ENCODE measurements at regions not wholly inside any gene's neighbourhood (a gene's known extent, or its start where the extent isn't known, plus 50 kb on each side); places are given as distances from the start of the nearest gene placed in this dataset.

DNA sequence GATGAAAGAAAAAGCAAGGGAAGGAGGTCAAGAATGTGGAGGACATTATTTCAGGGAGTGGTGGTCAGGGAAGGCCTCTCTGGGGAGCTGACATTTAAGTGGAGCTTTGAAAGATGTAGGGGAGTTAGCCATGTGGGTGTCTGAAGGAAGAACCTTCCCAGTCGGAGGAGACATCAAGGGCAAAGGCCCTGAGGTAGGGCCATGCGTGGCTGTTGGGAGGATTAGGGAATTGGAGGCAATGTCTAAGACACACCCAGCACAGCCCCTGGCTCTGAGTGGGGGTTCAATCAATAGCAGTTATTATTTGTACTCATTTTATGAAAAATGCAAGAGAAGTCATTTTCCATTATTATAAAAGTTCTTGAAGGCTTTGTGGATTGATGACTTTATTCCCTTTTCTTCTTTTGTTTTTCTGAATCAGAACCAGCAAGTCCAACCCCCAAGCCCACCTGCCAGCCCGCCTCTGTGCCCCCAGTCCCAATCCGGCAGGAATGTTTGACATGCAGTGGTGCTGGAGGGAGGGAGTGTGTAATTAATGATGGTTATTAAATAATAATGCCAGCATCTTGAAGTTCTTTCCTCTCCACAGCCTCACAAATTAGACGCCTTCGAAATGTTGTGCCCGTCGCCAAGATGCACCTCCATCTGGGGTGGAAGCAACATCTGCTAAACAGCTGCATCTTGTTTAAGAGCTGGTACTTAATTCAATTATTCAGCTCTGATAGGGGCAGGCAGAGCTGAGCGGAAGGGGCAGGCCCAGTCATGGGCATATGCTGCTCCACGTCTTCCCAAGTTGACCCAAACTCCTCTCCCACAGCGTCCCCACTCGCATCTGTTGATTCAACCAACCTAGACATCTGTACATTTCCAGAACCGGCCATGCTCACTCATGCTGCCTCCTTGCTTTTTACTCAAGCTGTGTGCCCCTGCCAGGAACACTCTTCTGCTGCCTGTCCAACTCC is 81.3 kb upstream of the SIRPA start:
- Mint-ChIP-seq H3K36me3 (ENCODE audit: low read depth) (no peaks in the 10 kb centered on the region), H3K27me3 (ENCODE audit: low read depth) (peaks cover 51% of the 10 kb centered on the region), H3K4me3 (no peak overlapping the region), H3K27ac (no peak overlapping the region), H3K9me3 (ENCODE audit: insufficient read depth) (no peaks in the 10 kb centered on the region), H3K4me1 (ENCODE audit: low read depth) (peaks cover 30% of the 10 kb centered on the region)
- DNase-seq (no peak), ATAC-seq (no peak)
- CTCF ChIA-PET: no interaction called here
- POLR2A ChIA-PET: no interaction called here

DNA sequence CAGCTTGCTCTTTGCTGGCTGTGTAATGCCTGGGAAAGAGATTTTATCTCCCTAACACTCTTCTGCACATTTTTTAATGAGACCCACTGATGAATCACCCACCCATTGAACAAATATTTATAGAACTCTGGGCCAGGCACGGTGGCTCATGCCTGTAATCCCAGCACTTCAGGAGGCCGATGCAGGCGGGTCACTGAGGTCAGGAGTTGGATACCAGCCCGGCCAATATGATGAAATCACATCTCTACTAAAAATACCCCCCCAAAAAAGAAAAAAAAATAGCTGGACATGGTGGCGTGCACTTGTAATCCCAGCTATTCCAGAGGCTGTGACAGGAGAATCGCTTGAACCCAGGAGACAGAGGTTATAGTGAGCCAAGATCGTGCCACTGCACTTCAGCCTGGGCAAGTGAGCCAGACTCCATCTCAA is 82.1 kb upstream of the SIRPA start:
- POLR2A ChIA-PET: interaction anchor here (0.6 kb wide), 1 partner anchor 11 kb away, joined by 4 read pairs; no protein-coding TSS in a partner anchor
- CTCF ChIA-PET: no interaction called here
- Mint-ChIP-seq H3K4me1 (ENCODE audit: low read depth) (peaks cover 29% of the 10 kb centered on the region), H3K36me3 (ENCODE audit: low read depth) (no peaks in the 10 kb centered on the region), H3K27me3 (ENCODE audit: low read depth) (peaks cover 45% of the 10 kb centered on the region), H3K27ac (no peak overlapping the region), H3K9me3 (ENCODE audit: insufficient read depth) (no peaks in the 10 kb centered on the region), H3K4me3 (no peak overlapping the region)
- ATAC-seq (no peak), DNase-seq (no peak)

DNA sequence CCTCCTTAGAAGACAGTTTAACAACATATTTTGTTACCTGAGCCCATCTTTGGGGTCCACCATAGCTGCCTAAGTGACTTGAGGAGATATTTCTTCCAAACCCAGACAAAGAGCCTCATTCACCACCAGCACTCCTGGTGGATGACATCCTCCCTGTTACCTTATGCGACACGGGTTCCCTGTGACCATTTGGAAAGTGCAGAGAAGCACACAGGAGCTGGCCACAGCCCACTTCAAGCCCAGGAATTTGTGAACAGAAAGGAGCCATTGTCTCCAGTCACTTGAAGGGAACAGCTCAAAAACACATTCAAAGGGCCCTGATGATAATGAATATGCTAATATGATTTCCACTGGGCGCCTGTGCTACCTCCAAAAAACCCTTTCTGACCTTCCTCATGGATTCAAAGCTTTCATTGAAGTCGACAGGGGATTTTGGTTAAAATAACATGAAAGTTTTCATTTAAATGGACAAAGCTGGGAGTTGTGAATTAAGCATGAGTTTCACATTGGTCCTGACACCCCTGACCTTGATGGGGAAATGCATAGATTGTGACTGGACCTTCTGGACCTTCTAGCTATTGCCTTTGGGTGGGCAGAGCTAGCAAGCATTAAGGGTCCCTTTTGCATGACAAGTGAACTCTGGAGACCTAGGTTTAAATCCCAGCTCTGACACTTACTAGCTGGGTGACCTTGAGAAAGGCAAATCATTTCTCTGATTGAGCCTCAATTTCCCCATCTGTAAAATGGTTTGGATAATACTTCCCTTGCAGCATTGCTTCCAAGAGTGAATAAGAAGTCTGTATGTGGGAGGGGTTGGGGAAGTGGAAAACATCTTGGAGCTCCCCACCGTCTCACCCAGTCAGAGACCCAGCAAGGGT is 83.3 kb upstream of the SIRPA start:
- no peaks in the 10 kb centered on the region for H3K9me3 Mint-ChIP-seq (ENCODE audit: insufficient read depth)
- peaks cover 46% of the 10 kb centered on the region for H3K27me3 Mint-ChIP-seq (ENCODE audit: low read depth)

DNA sequence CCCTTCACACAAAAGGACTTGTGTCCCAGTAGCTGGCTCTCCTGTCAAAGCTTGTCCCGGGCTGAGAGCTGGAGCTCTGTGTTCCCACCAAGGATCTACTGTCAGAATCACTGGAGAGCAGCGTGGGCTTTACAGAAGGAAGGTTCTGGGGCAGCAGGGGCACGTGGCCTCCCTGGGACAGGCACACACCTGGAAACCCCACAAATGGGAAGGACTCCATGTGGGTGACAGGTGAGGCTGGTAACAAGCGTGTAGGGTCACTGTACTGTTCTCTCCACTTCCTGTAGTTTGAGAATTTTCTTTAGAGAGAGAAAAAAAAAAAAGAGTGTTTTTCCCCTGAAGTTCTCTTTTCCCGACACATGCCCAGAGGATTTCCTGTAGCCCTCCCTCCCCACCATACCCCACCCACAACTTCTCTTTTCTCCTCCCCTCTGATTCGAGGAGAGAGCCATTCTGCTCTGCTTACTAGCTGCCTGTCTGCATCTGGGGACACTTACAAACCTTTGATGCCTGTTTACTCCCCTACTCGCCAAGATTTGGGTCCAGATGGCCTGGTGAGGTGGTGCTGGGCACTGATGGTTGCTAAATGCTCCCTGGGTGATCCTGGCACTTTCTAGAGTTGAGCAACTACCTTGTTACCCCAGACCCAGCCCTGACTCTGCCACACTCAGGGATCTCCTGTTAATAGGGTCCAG is 84.1 kb upstream of the SIRPA start:
- Mint-ChIP-seq H3K9me3 (ENCODE audit: insufficient read depth) (no peaks in the 10 kb centered on the region), H3K4me1 (ENCODE audit: low read depth) (peaks cover 8% of the 10 kb centered on the region), H3K27ac (no peak overlapping the region), H3K36me3 (ENCODE audit: low read depth) (no peaks in the 10 kb centered on the region), H3K27me3 (ENCODE audit: low read depth) (peaks cover 46% of the 10 kb centered on the region), H3K4me3 (no peak overlapping the region)
- ATAC-seq: peak; percentile 39
- POLR2A ChIA-PET: no interaction called here
- CTCF ChIA-PET: interaction anchor here (1.0 to 1.4 kb wide), 2 partner anchors 9 to 34 kb away, joined by 3 to 4 read pairs; no protein-coding TSS in a partner anchor
- DNase-seq: no peak

More for the DNA sequence above, 83.3 kb upstream of the SIRPA start:
- Mint-ChIP-seq H3K4me1 (ENCODE audit: low read depth) (peaks cover 16% of the 10 kb centered on the region), H3K27ac (no peak overlapping the region), H3K36me3 (ENCODE audit: low read depth) (no peaks in the 10 kb centered on the region), H3K4me3 (no peak overlapping the region)
- no peak for ATAC-seq
- POLR2A ChIA-PET: no interaction called here
- no peak for DNase-seq
- CTCF ChIA-PET: interaction anchor here (1.0 to 1.4 kb wide), 3 partner anchors 10 to 302 kb away, joined by 3 to 4 read pairs (median 3); no protein-coding TSS in a partner anchor

DNA sequence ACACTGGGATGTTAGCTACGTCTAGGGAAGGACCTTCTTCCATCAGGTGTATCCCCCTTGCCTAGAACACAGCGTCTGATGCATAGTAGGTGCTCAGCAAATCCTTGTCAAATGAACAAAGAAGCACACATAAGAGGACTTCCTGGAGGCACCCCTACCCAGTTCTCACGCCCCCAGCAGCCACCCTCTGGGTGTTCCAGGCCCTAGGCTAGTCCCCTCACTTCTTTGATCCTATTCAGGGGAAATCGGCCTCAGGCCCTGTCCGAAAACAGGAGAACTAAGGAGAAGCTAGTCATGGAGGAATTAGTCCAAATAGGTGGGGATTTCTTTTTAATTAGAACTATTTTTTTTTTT is 84.7 kb upstream of the SIRPA start:
- H3K27me3 Mint-ChIP-seq (ENCODE audit: low read depth): peaks cover 41% of the 10 kb centered on the region
- POLR2A ChIA-PET: no interaction called here
- CTCF ChIA-PET: interaction anchor here (1.4 kb wide), 1 partner anchor 8 kb away, joined by 4 read pairs; no protein-coding TSS in a partner anchor

DNA sequence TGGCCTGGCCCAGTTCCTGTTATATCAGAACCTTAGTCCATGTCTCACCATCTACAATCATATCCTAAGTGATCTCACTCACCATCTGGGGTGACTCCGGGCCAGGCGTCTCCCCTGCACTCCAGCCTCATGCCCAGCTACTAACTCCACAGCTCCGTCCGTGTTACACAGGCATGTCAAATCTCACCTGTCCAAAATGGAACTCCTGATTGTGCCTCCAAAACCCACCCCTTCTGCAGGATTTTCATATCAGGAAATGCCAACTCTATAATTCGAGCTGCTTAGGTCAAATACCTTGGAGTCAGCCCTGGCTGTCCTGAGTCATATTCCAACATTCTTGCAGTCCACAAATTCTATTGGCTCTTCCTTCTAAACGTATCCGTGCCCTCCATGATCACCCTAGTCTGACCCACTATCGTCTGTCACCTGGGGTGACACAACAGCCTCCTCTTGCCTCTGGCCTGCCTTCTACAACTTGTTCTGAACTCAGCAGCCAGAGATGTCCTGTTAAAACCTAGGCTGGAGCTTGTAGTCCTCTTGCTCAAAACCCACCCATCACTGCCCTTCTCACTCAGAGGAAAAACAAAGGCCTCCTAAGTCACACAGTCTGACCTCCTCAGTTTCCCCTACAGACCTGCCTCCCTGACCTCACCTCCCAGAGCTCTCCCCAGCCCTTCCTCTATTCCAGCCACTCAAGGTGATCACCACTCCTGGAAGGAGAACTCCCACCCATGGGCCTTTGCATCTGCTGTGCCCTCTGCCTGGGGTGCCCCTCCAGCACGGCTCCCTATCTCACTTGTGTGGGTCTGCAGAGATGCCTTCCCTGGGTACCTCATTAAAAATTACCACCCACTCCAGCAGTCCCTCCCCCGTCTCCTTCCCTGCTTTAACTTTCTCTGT is 85.3 kb upstream of the SIRPA start:
- peaks cover 39% of the 10 kb centered on the region for H3K27me3 Mint-ChIP-seq (ENCODE audit: low read depth)

More for the DNA sequence above, 84.7 kb upstream of the SIRPA start:
- Mint-ChIP-seq H3K9me3 (ENCODE audit: insufficient read depth) (no peaks in the 10 kb centered on the region), H3K4me1 (ENCODE audit: low read depth) (peaks cover 8% of the 10 kb centered on the region), H3K36me3 (ENCODE audit: low read depth) (no peaks in the 10 kb centered on the region), H3K27ac (no peak overlapping the region), H3K4me3 (no peak overlapping the region)
- DNase-seq (no peak), ATAC-seq (no peak)

DNA sequence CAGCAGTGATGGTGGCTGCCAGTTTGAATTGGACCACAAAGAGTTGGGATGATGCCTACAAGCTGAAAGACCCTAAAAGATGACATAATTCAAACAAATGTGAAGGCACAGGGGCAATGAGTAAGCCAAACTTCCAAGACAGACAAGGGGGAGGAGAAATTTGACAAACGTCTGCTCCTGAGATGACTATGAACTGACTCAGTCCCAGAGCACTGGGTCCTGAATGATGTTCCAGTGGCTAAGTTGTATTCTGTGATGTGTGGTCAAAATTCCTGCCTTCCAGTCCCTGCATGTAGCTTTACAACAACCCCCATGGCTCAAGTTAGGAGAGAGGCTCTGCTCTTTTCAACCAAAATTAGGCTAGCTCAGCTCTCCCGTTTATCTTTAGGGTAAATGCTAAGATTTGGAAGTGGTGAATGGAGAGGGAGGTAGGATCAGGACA is 86.1 kb upstream of the SIRPA start:
- Mint-ChIP-seq H3K27me3 (ENCODE audit: low read depth) (peaks cover 40% of the 10 kb centered on the region), H3K36me3 (ENCODE audit: low read depth) (no peaks in the 10 kb centered on the region), H3K9me3 (ENCODE audit: insufficient read depth) (no peaks in the 10 kb centered on the region), H3K4me3 (no peak overlapping the region), H3K27ac (no peak overlapping the region), H3K4me1 (ENCODE audit: low read depth) (peaks cover 8% of the 10 kb centered on the region)
- ChIA-PET POLR2A (no interaction called here), CTCF (no interaction called here)
- no peak for ATAC-seq
- no peak for DNase-seq

More for the DNA sequence above, 85.3 kb upstream of the SIRPA start:
- ATAC-seq: no peak
- Mint-ChIP-seq H3K27ac (no peak overlapping the region), H3K9me3 (ENCODE audit: insufficient read depth) (no peaks in the 10 kb centered on the region), H3K36me3 (ENCODE audit: low read depth) (no peaks in the 10 kb centered on the region), H3K4me1 (ENCODE audit: low read depth) (peaks cover 8% of the 10 kb centered on the region), H3K4me3 (no peak overlapping the region)
- DNase-seq: no peak
- ChIA-PET CTCF (interaction anchor here (1.4 kb wide), 1 partner anchor 8 kb away, joined by 4 read pairs; no protein-coding TSS in a partner anchor), POLR2A (no interaction called here)

DNA sequence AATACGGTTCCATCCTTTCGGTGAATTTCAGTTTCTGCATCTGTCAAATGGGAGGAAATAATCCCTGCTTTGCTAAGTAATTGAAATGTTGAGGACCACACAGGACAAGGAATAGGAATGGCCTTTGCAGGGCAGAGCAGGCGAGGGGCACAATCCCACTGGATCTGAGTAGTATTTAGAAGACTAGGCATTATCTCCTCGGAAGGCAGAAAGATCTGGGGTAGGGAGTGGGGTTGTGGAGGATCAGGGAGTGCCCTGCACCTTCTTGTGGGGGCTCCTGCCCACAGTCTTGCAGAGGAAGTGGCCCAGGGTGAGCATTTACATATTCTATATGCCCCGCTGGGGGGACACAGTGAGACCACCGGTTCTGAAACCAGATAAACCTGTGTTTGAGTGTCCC is 87.1 kb upstream of the SIRPA start:
- DNase-seq (no peak), ATAC-seq (no peak)
- Mint-ChIP-seq H3K9me3 (ENCODE audit: insufficient read depth) (no peaks in the 10 kb centered on the region), H3K36me3 (ENCODE audit: low read depth) (no peaks in the 10 kb centered on the region), H3K4me1 (ENCODE audit: low read depth) (peaks cover 8% of the 10 kb centered on the region), H3K27ac (no peak overlapping the region), H3K27me3 (ENCODE audit: low read depth) (peaks cover 41% of the 10 kb centered on the region), H3K4me3 (no peak overlapping the region)
- ChIA-PET CTCF (no interaction called here), POLR2A (no interaction called here)

DNA sequence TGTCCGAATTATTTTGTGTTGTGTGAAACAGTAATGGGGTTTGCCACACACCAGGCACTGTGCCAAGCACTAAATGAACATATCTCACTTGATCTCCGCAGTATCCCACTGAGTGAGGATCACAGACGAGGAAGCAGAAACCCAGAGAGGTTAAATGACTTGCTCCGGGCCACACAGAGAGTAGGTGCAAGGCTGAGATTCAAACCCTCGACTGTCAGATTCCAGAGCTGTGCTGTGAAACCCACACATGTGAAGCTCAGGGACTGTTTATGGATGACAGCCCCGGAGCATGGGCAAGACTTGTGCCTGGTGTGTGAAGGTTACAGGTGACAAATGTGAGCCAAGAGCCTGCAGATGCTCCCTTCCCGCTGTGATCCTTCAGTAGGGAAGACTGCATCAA is 87.8 kb upstream of the SIRPA start:
- Mint-ChIP-seq H3K9me3 (ENCODE audit: insufficient read depth) (no peaks in the 10 kb centered on the region), H3K27me3 (ENCODE audit: low read depth) (peaks cover 44% of the 10 kb centered on the region), H3K27ac (no peak overlapping the region), H3K4me1 (ENCODE audit: low read depth) (peaks cover 12% of the 10 kb centered on the region), H3K36me3 (ENCODE audit: low read depth) (no peaks in the 10 kb centered on the region), H3K4me3 (no peak overlapping the region)
- CTCF ChIA-PET: no interaction called here
- DNase-seq (no peak), ATAC-seq (no peak)
- POLR2A ChIA-PET: no interaction called here

DNA sequence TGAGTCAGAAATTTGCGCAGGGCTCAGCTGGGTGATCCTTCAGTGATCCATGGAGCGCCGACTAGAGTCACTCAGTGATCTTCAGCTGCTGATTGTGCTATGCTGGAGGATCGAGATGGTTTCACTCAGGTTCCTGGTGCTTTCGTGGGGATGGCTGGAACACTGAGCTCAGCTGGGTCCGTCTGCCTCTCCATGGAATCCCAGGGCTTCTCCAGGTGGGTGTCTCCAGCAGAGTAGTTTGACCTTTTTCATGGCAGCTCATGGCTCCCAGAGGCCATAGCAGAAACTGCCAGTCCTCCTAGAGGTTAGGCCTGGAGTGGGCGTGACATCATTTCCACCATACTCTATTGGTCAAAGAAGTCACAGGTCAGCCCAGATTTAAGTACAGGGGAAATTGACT is 88.8 kb upstream of the SIRPA start:
- H3K27me3 Mint-ChIP-seq (ENCODE audit: low read depth): peaks cover 53% of the 10 kb centered on the region
- no peak for DNase-seq
- POLR2A ChIA-PET: interaction anchor here (0.6 kb wide), 1 partner anchor 66 kb away, joined by 3 read pairs; no protein-coding TSS in a partner anchor
- H3K4me1 Mint-ChIP-seq (ENCODE audit: low read depth): peaks cover 16% of the 10 kb centered on the region
- ATAC-seq: no peak
- no peaks in the 10 kb centered on the region for H3K36me3 Mint-ChIP-seq (ENCODE audit: low read depth)
- no peaks in the 10 kb centered on the region for H3K9me3 Mint-ChIP-seq (ENCODE audit: insufficient read depth)
- CTCF ChIA-PET: no interaction called here
- H3K27ac Mint-ChIP-seq: no peak overlapping the region
- no peak overlapping the region for H3K4me3 Mint-ChIP-seq

All from activated CD8-positive, alpha-beta T cell treated with anti-CD3 and anti-CD28 coated beads, Interleukin-2, amount 10 ng/mL, durations not matched to agents 7 days and 5 days (primary cell).